ENCODE measurements at regions not wholly inside any gene's neighbourhood (a gene's known extent, or its start where the extent isn't known, plus 50 kb on each side); places are given as distances from the start of the nearest gene placed in this dataset.

DNA sequence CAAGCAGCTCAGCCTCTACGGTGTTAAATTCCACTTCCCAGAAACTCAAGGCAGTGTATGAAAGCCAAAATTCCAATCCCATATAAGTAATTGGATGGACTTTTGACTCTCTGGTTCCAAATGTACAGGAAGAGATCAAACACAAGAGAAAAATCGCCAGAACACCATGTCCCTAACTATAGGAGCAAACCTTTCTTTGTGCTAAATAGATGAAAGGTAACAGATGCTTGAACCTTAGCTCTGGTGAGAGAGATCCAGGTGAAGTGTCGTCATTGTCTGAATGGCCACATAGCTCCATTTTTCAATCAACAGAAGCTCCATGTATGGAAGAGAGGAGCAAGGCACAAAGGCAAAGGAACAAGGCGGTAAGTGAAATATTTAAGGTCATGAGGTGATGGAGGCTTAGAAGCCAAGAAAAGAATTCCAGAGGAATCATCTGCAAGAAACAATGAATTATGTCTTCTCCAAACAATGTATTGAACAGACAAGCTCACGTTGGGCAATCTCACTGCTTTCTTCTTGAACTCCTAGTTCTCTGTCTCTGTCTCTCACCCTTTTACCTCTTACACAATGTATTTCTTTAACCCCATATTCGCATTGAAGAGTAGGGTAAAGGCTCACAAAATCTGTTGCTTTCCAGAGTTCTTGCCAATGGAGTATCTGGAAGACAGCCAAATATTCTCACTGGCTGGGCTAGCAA lies 585.1 kb downstream of the GATA3 start:
- no peaks in the 10 kb centered on the region for H3K36me3 ChIP-seq (ENCODE audit: control insufficient read depth in 2 of 2, extremely low read depth in 1 of 2, insufficient read depth in 2 of 2, low read length in 2 of 2)

More for the DNA sequence above, 585.1 kb downstream of the GATA3 start:
- H2AFZ ChIP-seq (ENCODE audit: low read depth, low read length): no peak overlapping the region
- dilution Hi-C loops (cut with MboI; ENCODE audit: extremely low pct_ligation_motif_present, low sequenced_read_pairs): no loop called here
- no peak for TF ChIP-seq POLR2A (IDR thresholded peaks at IDR 0.05; ENCODE audit: low read depth, low read length)
- TF ChIP-seq JUN (IDR thresholded peaks at IDR 0.05; ENCODE audit: borderline replicate concordance, insufficient read depth, insufficient read length, low read depth): no peak
- no peak for TF ChIP-seq CTCF (IDR thresholded peaks at IDR 0.05; ENCODE audit: extremely low read depth in 1 of 2, insufficient read depth in 1 of 2, low read depth in 1 of 2, low read length in 2 of 2)
- no peak for TF ChIP-seq GATA2 (IDR thresholded peaks at IDR 0.05; ENCODE audit: insufficient read depth, insufficient read length, low read depth, low read length)
- no peak for TF ChIP-seq MYC (IDR thresholded peaks at IDR 0.05; ENCODE audit: low read depth, low read length)
- TF ChIP-seq MAX (IDR thresholded peaks at IDR 0.05; ENCODE audit: insufficient read depth, insufficient read length): no peak
- BruUV-seq (replicated peaks): no TSS peak
- H3K79me2 ChIP-seq (ENCODE audit: control insufficient read depth, insufficient read depth, low read length): no peaks in the 10 kb centered on the region
- H3K9me1 ChIP-seq (replicated peaks; ENCODE audit: control insufficient read depth, extremely low read depth, insufficient read depth, low read length): no peaks in the 10 kb centered on the region
- H3K9ac ChIP-seq (replicated peaks; ENCODE audit: extremely low read depth, insufficient read depth, low read length): no peak overlapping the region
- no peaks in the 10 kb centered on the region for H4K20me1 ChIP-seq (replicated peaks; ENCODE audit: control insufficient read depth, extremely low read depth, insufficient read depth, low read length)
- no peaks in the 10 kb centered on the region for H3K4me1 ChIP-seq (ENCODE audit: control insufficient read depth, extremely low read depth, insufficient read depth, low read length)
- no peak overlapping the region for H3K4me3 ChIP-seq (replicated peaks in 1 of 3; ENCODE audit: insufficient read depth in 1 of 3, low read depth in 1 of 3, low read length in 3 of 3)
- H3K9me3 ChIP-seq (replicated peaks; ENCODE audit: control insufficient read depth, insufficient read depth, low read length): no peaks in the 10 kb centered on the region
- DNase-seq (ENCODE audit: low read depth, low spot score) (no peak), FAIRE-seq (no peak)
- intact Hi-C loops (cut with micrococcal nuclease): no loop called here
- H3K27me3 ChIP-seq (ENCODE audit: control insufficient read depth in 2 of 2, insufficient read depth in 2 of 2, low read length in 2 of 2): no peaks in the 10 kb centered on the region
- H3K27ac ChIP-seq (ENCODE audit: insufficient read depth, low read depth, low read length): no peak overlapping the region
- CTCF ChIA-PET: interaction anchor here (0.6 kb wide), 1 partner anchor 71 kb away, joined by 3 read pairs; no protein-coding TSS in a partner anchor
- no peak overlapping the region for H3K4me2 ChIP-seq (ENCODE audit: insufficient read depth, low read length)
- POLR2A ChIA-PET: no interaction called here

All from endothelial cell of umbilical vein (primary cell).